ENCODE measurements at regions not wholly inside any gene's neighbourhood (a gene's known extent, or its start where the extent isn't known, plus 50 kb on each side); places are given as distances from the start of the nearest gene placed in this dataset.

GRCh38 chr7:57375783-57376182, 74.2 kb upstream of the ZNF716 start:
- TF ChIP-seq FOXM1 (IDR thresholded peaks at IDR 0.05; ENCODE audit: borderline replicate concordance, low read depth) (no peak), USF1 (IDR thresholded peaks at IDR 0.05) (no peak), NFIC (IDR thresholded peaks at IDR 0.05) (no peak), EGR1 (IDR thresholded peaks at IDR 0.05) (no peak), TCF12 (IDR thresholded peaks at IDR 0.05; ENCODE audit: low read depth) (no peak), MAX (IDR thresholded peaks at IDR 0.05) (no peak), CREB1 (IDR thresholded peaks at IDR 0.05; ENCODE audit: low read depth) (no peak), TEAD4 (IDR thresholded peaks at IDR 0.05) (no peak), RAD21 (IDR thresholded peaks at IDR 0.05; ENCODE audit: low read depth) (no peak), YY1 (IDR thresholded peaks at IDR 0.05; ENCODE audit: low read depth) (no peak), CEBPB (IDR thresholded peaks at IDR 0.05) (no peak), ZBTB7A (IDR thresholded peaks at IDR 0.05; ENCODE audit: low read depth) (no peak)
- TF ChIP-seq, protein P1, sequence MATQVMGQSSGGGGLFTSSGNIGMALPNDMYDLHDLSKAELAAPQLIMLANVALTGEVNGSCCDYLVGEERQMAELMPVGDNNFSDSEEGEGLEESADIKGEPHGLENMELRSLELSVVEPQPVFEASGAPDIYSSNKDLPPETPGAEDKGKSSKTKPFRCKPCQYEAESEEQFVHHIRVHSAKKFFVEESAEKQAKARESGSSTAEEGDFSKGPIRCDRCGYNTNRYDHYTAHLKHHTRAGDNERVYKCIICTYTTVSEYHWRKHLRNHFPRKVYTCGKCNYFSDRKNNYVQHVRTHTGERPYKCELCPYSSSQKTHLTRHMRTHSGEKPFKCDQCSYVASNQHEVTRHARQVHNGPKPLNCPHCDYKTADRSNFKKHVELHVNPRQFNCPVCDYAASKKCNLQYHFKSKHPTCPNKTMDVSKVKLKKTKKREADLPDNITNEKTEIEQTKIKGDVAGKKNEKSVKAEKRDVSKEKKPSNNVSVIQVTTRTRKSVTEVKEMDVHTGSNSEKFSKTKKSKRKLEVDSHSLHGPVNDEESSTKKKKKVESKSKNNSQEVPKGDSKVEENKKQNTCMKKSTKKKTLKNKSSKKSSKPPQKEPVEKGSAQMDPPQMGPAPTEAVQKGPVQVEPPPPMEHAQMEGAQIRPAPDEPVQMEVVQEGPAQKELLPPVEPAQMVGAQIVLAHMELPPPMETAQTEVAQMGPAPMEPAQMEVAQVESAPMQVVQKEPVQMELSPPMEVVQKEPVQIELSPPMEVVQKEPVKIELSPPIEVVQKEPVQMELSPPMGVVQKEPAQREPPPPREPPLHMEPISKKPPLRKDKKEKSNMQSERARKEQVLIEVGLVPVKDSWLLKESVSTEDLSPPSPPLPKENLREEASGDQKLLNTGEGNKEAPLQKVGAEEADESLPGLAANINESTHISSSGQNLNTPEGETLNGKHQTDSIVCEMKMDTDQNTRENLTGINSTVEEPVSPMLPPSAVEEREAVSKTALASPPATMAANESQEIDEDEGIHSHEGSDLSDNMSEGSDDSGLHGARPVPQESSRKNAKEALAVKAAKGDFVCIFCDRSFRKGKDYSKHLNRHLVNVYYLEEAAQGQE (IDR thresholded peaks at IDR 0.05; ENCODE audit: low read depth) = no peak

GRCh38 chr7:57381581-57381980, 68.4 kb upstream of the ZNF716 start:
- no peak for TF ChIP-seq MAX (IDR thresholded peaks at IDR 0.05)

GRCh38 chr7:57384380-57384779, 65.6 kb upstream of the ZNF716 start:
- TF ChIP-seq USF1 (IDR thresholded peaks at IDR 0.05) = no peak
- no peak for TF ChIP-seq TAF1 (IDR thresholded peaks at IDR 0.05; ENCODE audit: low read depth)
- TF ChIP-seq FOXM1 (IDR thresholded peaks at IDR 0.05; ENCODE audit: borderline replicate concordance, low read depth) = no peak
- no peak for TF ChIP-seq TEAD4 (IDR thresholded peaks at IDR 0.05)
- no peak for TF ChIP-seq NFIC (IDR thresholded peaks at IDR 0.05)

DNA sequence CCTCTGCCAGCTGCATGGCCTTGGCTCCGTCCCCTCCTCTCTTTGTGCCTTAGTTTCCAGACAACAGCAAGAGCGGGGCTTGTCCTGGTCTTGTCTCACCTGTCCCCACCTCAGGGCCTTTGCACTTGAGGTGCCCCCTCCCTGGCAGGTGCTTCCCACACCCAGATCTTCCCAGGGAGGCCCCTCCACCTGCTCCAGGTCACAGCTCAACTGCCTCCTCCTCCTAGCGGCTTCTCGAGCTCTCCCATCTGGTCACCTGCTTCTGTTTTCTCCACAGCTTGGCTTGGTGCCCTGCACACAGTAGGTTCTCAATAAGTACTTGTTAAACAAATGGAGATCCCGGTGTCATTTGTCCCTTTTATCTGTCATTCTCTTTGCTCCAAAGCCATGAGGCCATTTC, 64.3 kb upstream of the ZNF716 start:
- TF ChIP-seq USF1 (IDR thresholded peaks at IDR 0.05) (no peak), TEAD4 (IDR thresholded peaks at IDR 0.05) (no peak), RAD21 (IDR thresholded peaks at IDR 0.05; ENCODE audit: low read depth) (no peak), TCF12 (IDR thresholded peaks at IDR 0.05; ENCODE audit: low read depth) (no peak), MAX (IDR thresholded peaks at IDR 0.05) (no peak), TAF1 (IDR thresholded peaks at IDR 0.05; ENCODE audit: low read depth) (no peak), EP300 (IDR thresholded peaks at IDR 0.05; ENCODE audit: borderline replicate concordance) (no peak), CREB1 (IDR thresholded peaks at IDR 0.05; ENCODE audit: low read depth) (no peak), FOXM1 (IDR thresholded peaks at IDR 0.05; ENCODE audit: borderline replicate concordance, low read depth) (no peak)

- TF ChIP-seq USF1 (IDR thresholded peaks at IDR 0.05) (no peak), NFIC (IDR thresholded peaks at IDR 0.05) (no peak), TCF12 (IDR thresholded peaks at IDR 0.05; ENCODE audit: low read depth) (no peak), CEBPB (IDR thresholded peaks at IDR 0.05) (no peak), TEAD4 (IDR thresholded peaks at IDR 0.05) (no peak), EGR1 (IDR thresholded peaks at IDR 0.05) (no peak), CREB1 (IDR thresholded peaks at IDR 0.05; ENCODE audit: low read depth) (no peak), YY1 (IDR thresholded peaks at IDR 0.05; ENCODE audit: low read depth) (no peak), MAX (IDR thresholded peaks at IDR 0.05) (no peak), TAF1 (IDR thresholded peaks at IDR 0.05; ENCODE audit: low read depth) (no peak), RAD21 (IDR thresholded peaks at IDR 0.05; ENCODE audit: low read depth) (no peak), FOXM1 (IDR thresholded peaks at IDR 0.05; ENCODE audit: borderline replicate concordance, low read depth) (no peak), EP300 (IDR thresholded peaks at IDR 0.05; ENCODE audit: borderline replicate concordance) (no peak), ZBTB7A (IDR thresholded peaks at IDR 0.05; ENCODE audit: low read depth) (no peak)
- TF ChIP-seq, protein P1 (IDR thresholded peaks at IDR 0.05; ENCODE audit: low read depth) = no peak
Observed at GRCh38 chr7:57388761-57389160, 61.2 kb upstream of the ZNF716 start.
